Smooth muscle cell (in vitro differentiated cells): ENCODE measurements at regions not wholly inside any gene's neighbourhood (a gene's known extent, or its start where the extent isn't known, plus 50 kb on each side); places are given as distances from the start of the nearest gene placed in this dataset.

ENCODE experiments used
- DNase-seq: peaks from one replicate; lab custom pipeline; 2025; ENCODE audit not compliant: unreplicated experiment; lab: John Stamatoyannopoulos, UW
- H2AFZ ChIP-seq: fragments of 200-600 bp; sonication (generic); 2 replicates; pipeline ENCODE4 v1.6.0; 2016; ENCODE audit warnings: antibody characterized with exemption, low read depth, mild to moderate bottlenecking
- H3F3A ChIP-seq: fragments of 200-600 bp; sonication (generic); 2 replicates; pipeline ENCODE4 v1.6.0; 2017; ENCODE audit warnings: antibody characterized with exemption, low read depth
- H3K27ac ChIP-seq: fragments of 200-600 bp; sonication (generic); 2 replicates; pipeline ENCODE4 v1.5.1; 2016; ENCODE audit warnings: low read depth, mild to moderate bottlenecking
- H3K27me3 ChIP-seq: fragments of 200-600 bp; sonication (generic); 2 replicates; pipeline ENCODE4 v1.6.1; 2016; ENCODE audit warnings: low read depth, mild to moderate bottlenecking
- H3K36me3 ChIP-seq: fragments of 200-600 bp; sonication (generic); 2 replicates; pipeline ENCODE4 v1.5.1; 2016; ENCODE audit warnings: low read depth
- H3K4me1 ChIP-seq: fragments of 200-600 bp; sonication (generic); 2 replicates; pipeline ENCODE4 v1.5.1; 2016; ENCODE audit warnings: low read depth
- H3K4me2 ChIP-seq: fragments of 200-600 bp; sonication (generic); 2 replicates; pipeline ENCODE4 v1.6.0; 2016; ENCODE audit warnings: mild to moderate bottlenecking
- H3K4me3 ChIP-seq: fragments of 200-600 bp; sonication (generic); 2 replicates; pipeline ENCODE4 v1.5.1; 2016; ENCODE audit warnings: mild to moderate bottlenecking
- H3K79me2 ChIP-seq: fragments of 200-600 bp; sonication (generic); 2 replicates; pipeline ENCODE4 v1.6.0; 2016; ENCODE audit warnings: low read depth, mild to moderate bottlenecking
- H3K9ac ChIP-seq: fragments of 200-600 bp; sonication (generic); 2 replicates; pipeline ENCODE4 v1.6.0; 2016; ENCODE audit warnings: low read depth
- H3K9me3 ChIP-seq: fragments of 200-600 bp; sonication (generic); replicated peaks from 2 replicates; pipeline ENCODE4 v1.5.1; 2016; ENCODE audit warnings: low read depth
- H4K20me1 ChIP-seq: fragments of 200-600 bp; sonication (generic); 2 replicates; pipeline ENCODE4 v1.6.0; 2016; ENCODE audit warnings: low read depth
- whole genome bisulfite sequencing: methylation state at CpG from one replicate; pipeline ENCODE4 v1.1.7; 2016; ENCODE audit warnings: low lambda C conversion rate; 5-methylcytosine and 5-hydroxymethylcytosine counted together
- TF ChIP-seq, protein P1 (sequence below): fragments of 200-600 bp; sonication (generic); IDR thresholded peaks from 2 replicates; pipeline ENCODE4 v1.5.1; 2017; ENCODE audit warnings: borderline replicate concordance, mild to moderate bottlenecking, antibody characterized with exemption; ENCODE audit not compliant: insufficient read depth, poor library complexity, severe bottlenecking

DNA sequence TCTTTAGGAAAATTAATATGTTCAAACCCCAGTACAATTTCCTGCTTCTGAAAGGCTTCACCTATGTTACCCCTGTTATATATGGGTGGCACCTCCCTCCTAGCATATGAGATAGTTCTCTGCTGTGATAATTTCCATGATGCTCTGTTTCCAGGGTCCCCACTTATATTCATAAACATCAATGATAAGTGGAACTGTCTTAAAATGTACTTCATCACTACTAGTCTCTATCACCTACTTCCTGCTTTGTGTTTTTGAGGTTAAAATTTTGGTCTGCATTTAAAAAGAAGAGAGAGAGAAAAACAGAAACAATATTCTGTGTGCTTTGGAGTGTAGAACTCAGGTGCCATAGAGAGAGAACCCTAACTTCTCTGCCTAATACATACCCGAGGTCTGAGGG, 234.7 kb downstream of the HTR1A start:
- DNase-seq, result no peak
- no peaks in the 10 kb centered on the region for H3K79me2 ChIP-seq
- TF ChIP-seq, protein P1, sequence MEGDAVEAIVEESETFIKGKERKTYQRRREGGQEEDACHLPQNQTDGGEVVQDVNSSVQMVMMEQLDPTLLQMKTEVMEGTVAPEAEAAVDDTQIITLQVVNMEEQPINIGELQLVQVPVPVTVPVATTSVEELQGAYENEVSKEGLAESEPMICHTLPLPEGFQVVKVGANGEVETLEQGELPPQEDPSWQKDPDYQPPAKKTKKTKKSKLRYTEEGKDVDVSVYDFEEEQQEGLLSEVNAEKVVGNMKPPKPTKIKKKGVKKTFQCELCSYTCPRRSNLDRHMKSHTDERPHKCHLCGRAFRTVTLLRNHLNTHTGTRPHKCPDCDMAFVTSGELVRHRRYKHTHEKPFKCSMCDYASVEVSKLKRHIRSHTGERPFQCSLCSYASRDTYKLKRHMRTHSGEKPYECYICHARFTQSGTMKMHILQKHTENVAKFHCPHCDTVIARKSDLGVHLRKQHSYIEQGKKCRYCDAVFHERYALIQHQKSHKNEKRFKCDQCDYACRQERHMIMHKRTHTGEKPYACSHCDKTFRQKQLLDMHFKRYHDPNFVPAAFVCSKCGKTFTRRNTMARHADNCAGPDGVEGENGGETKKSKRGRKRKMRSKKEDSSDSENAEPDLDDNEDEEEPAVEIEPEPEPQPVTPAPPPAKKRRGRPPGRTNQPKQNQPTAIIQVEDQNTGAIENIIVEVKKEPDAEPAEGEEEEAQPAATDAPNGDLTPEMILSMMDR, result no peak
- no peaks in the 10 kb centered on the region for H3F3A ChIP-seq
- no peaks in the 10 kb centered on the region for H3K27me3 ChIP-seq
- H3K4me1 ChIP-seq, result no peaks in the 10 kb centered on the region
- no peak overlapping the region for H3K9ac ChIP-seq
- H3K4me2 ChIP-seq, result no peak overlapping the region
- no peak overlapping the region for H3K27ac ChIP-seq
- H2AFZ ChIP-seq, result no peak overlapping the region
- H3K9me3 ChIP-seq, result no peaks in the 10 kb centered on the region
- WGBS, result 78% methylated on average over 1 of the region's 1 CpG
- no peaks in the 10 kb centered on the region for H4K20me1 ChIP-seq
- H3K4me3 ChIP-seq, result no peak overlapping the region
- no peaks in the 10 kb centered on the region for H3K36me3 ChIP-seq

GRCh38 chr5:63726496-63726895, 235.7 kb downstream of the HTR1A start:
- Histone ChIP-seq H3K9me3 (no peaks in the 10 kb centered on the region), H3K4me2 (no peak overlapping the region), H2AFZ (no peak overlapping the region), H3K9ac (no peak overlapping the region), H4K20me1 (no peaks in the 10 kb centered on the region), H3K27ac (no peak overlapping the region), H3K4me1 (no peaks in the 10 kb centered on the region), H3K27me3 (no peaks in the 10 kb centered on the region), H3K79me2 (no peaks in the 10 kb centered on the region), H3F3A (no peaks in the 10 kb centered on the region), H3K4me3 (no peak overlapping the region), H3K36me3 (no peaks in the 10 kb centered on the region)
- DNase-seq, result no peak
- TF ChIP-seq, protein P1, result no peak
- 99% methylated on average over 2 of the region's 2 CpGs for WGBS

- no peak for DNase-seq
- H3K9ac ChIP-seq, result no peak overlapping the region
- H3K36me3 ChIP-seq, result no peaks in the 10 kb centered on the region
- H3K4me1 ChIP-seq, result no peaks in the 10 kb centered on the region
- H3F3A ChIP-seq, result no peaks in the 10 kb centered on the region
- H3K27ac ChIP-seq, result no peak overlapping the region
- no peak overlapping the region for H3K4me2 ChIP-seq
- H4K20me1 ChIP-seq, result no peaks in the 10 kb centered on the region
- no peaks in the 10 kb centered on the region for H3K27me3 ChIP-seq
- H2AFZ ChIP-seq, result no peak overlapping the region
- TF ChIP-seq, protein P1, result no peak
- H3K9me3 ChIP-seq, result no peaks in the 10 kb centered on the region
- no peak overlapping the region for H3K4me3 ChIP-seq
- no peaks in the 10 kb centered on the region for H3K79me2 ChIP-seq
- 21% methylated on average over 1 of the region's 1 CpG for WGBS
These were observed 243.1 kb downstream of the HTR1A start for GRCh38 chr5:63719147-63719546.

DNA sequence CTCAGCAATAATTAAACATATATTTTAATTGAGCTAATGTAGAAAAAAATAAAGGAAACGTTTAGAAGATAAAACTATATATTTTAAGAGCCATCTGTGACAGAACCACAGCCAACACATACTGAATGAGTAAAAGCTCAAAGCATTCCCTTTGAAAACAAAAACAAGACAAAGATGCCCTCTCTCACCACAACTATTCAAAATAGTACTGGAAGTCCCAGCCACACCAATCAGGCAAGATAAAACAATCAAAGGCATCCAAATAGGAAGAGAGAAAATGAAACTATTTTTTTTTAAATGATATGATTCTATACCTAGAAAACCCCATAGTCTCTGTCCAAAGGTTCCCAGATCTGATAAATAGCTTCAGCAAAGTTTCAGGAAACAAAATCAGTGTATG, 262.0 kb downstream of the HTR1A start:
- TF ChIP-seq, protein P1, result no peak
- 19% methylated on average over 1 of the region's 1 CpG for WGBS
- no peak for DNase-seq
- H4K20me1 ChIP-seq, result no peaks in the 10 kb centered on the region
- H3K4me3 ChIP-seq, result no peak overlapping the region
- no peaks in the 10 kb centered on the region for H3K9me3 ChIP-seq
- H3K4me1 ChIP-seq, result no peaks in the 10 kb centered on the region
- no peak overlapping the region for H2AFZ ChIP-seq
- H3K4me2 ChIP-seq, result peak overlapping the region; percentile 49
- H3K9ac ChIP-seq, result no peak overlapping the region
- H3K27me3 ChIP-seq, result no peaks in the 10 kb centered on the region
- no peaks in the 10 kb centered on the region for H3K36me3 ChIP-seq
- no peak overlapping the region for H3K27ac ChIP-seq
- no peaks in the 10 kb centered on the region for H3F3A ChIP-seq
- H3K79me2 ChIP-seq, result no peaks in the 10 kb centered on the region
